H1 (cell line): ENCODE measurements at regions not wholly inside any gene's neighbourhood (a gene's known extent, or its start where the extent isn't known, plus 50 kb on each side); places are given as distances from the start of the nearest gene placed in this dataset.

Experiments
- CTCF ChIA-PET: fragments of 300-600 bp; sonication (Branson Sonifier 250); formaldehyde crosslinking; loops from one replicate; lab custom pipeline; 2021; ENCODE audit not compliant: partially characterized antibody; lab: Charles Lee
- POLR2A ChIA-PET: fragments of 300-600 bp; sonication (Branson Sonifier 250); formaldehyde crosslinking; loops from one replicate; lab custom pipeline; 2021; ENCODE audit warnings: inconsistent platforms; ENCODE audit not compliant: partially characterized antibody; lab: Charles Lee
- DNase-seq, 2 experiments: peaks; one replicate each; pipeline versions ENCODE4 v3.0.0 to v3.0.0-alpha.2; 2010 to 2022; ENCODE audit warnings: low spot score in 2 of 2, low read depth in 1 of 2, mixed read lengths in 1 of 2
- FAIRE-seq: peaks from 2 replicates; lab custom pipeline; 2011; peaks lifted over from hg19 to GRCh38; lab: Jason Lieb, UNC
- H2AFZ ChIP-seq: 2 replicates; pipeline ENCODE4 v1.8.1; 2012; ENCODE audit warnings: low read length, inconsistent platforms
- H2AK5ac ChIP-seq: 2 replicates; pipeline ENCODE4 v1.6.1; 2013; ENCODE audit warnings: low read depth, low read length
- H2BK120ac ChIP-seq: replicated peaks from 2 replicates; pipeline ENCODE3; 2013; ENCODE audit warnings: low read depth, low read length, inconsistent platforms
- H2BK12ac ChIP-seq: 2 replicates; pipeline ENCODE4 v1.6.1; 2013; ENCODE audit warnings: low read depth, low read length
- H2BK15ac ChIP-seq: 2 replicates; pipeline ENCODE4 v1.6.1; 2013; ENCODE audit warnings: low read length
- H2BK20ac ChIP-seq: 2 replicates; pipeline ENCODE4 v1.6.1; 2013; ENCODE audit warnings: low read length
- H2BK5ac ChIP-seq: 2 replicates; pipeline ENCODE4 v1.6.1; 2013; ENCODE audit warnings: low read depth, low read length
- H3K14ac ChIP-seq: 2 replicates; pipeline ENCODE4 v1.6.1; 2013; ENCODE audit warnings: inconsistent platforms; ENCODE audit not compliant: insufficient read length
- H3K18ac ChIP-seq: 2 replicates; pipeline ENCODE4 v1.6.1; 2013; ENCODE audit warnings: low read length; ENCODE audit errors: extremely low read depth
- H3K23ac ChIP-seq: 2 replicates; pipeline ENCODE4 v1.6.1; 2013; ENCODE audit warnings: inconsistent platforms; ENCODE audit not compliant: insufficient read length
- H3K23me2 ChIP-seq: 2 replicates; pipeline ENCODE4 v1.6.1; 2013; ENCODE audit warnings: low read depth, low read length
- H3K27ac ChIP-seq: 2 replicates; pipeline ENCODE4 v1.6.1; 2011; ENCODE audit warnings: low read depth, low read length, inconsistent platforms
- H3K27me3 ChIP-seq, 4 experiments: replicated peaks in 1 of 4; 1 replicate in 1 of 4; 2 replicates in 3 of 4; pipeline versions ENCODE4 v1.6.1 to v1.8.1; 2011 to 2013; ENCODE audit warnings: low read length in 3 of 4, mild to moderate bottlenecking in 3 of 4, inconsistent platforms in 2 of 4, mixed read lengths in 2 of 4, moderate library complexity in 1 of 4; ENCODE audit not compliant: control insufficient read depth in 3 of 4, insufficient read depth in 3 of 4; ENCODE audit errors: extremely low read depth in 1 of 4
- H3K36me3 ChIP-seq, 4 experiments: 2 replicates each; pipeline versions ENCODE4 v1.6.1 to v1.8.1; 2011 to 2013; ENCODE audit warnings: mild to moderate bottlenecking in 4 of 4, low read length in 3 of 4, moderate library complexity in 2 of 4, control low read depth in 1 of 4, inconsistent platforms in 1 of 4; ENCODE audit not compliant: insufficient read depth in 4 of 4, control insufficient read depth in 2 of 4
- H3K4ac ChIP-seq: replicated peaks from 2 replicates; pipeline ENCODE3; 2013; ENCODE audit warnings: low read length, low read depth, mixed read lengths, inconsistent platforms; ENCODE audit not compliant: insufficient read length
- H3K4me1 ChIP-seq, 4 experiments: replicated peaks in 1 of 4; 1 replicate in 1 of 4; 2 replicates in 3 of 4; pipeline versions ENCODE4 v1.6.1 to v1.8.1; 2011 to 2013; ENCODE audit warnings: low read length in 3 of 4, inconsistent platforms in 2 of 4, mixed read lengths in 1 of 4; ENCODE audit not compliant: insufficient read depth in 4 of 4, control insufficient read depth in 3 of 4
- H3K4me2 ChIP-seq, 2 experiments: 2 replicates each; pipeline versions ENCODE4 v1.6.1 to v1.8.1; 2011 to 2013; ENCODE audit warnings: low read depth in 2 of 2, low read length in 2 of 2, control low read depth in 1 of 2, inconsistent platforms in 1 of 2, mild to moderate bottlenecking in 1 of 2; ENCODE audit not compliant: insufficient read depth in 1 of 2
- H3K4me3 ChIP-seq, 4 experiments: fragments of 200-600, 300-600 bp in 1 of 4; sonication (generic), shearing (Covaris generic), sonication (Bioruptor Twin) in 1 of 4; 2 replicates each; pipeline versions ENCODE4 v1.5.1 to v1.8.1; 2011 to 2016; ENCODE audit warnings: low read length in 4 of 4, low read depth in 3 of 4, control low read depth in 2 of 4, inconsistent platforms in 2 of 4, mild to moderate bottlenecking in 2 of 4, mixed read lengths in 1 of 4, moderate library complexity in 1 of 4; ENCODE audit not compliant: insufficient read depth in 2 of 4; ENCODE audit errors: extremely low read depth in 1 of 4
- H3K56ac ChIP-seq: replicated peaks from 2 replicates; pipeline ENCODE3; 2013; ENCODE audit warnings: low read depth, mild to moderate bottlenecking, mixed read lengths, low read length, inconsistent platforms; ENCODE audit not compliant: insufficient read length
- H3K79me1 ChIP-seq: 2 replicates; pipeline ENCODE4 v1.6.1; 2013; ENCODE audit warnings: low read depth, low read length, control low read depth
- H3K79me2 ChIP-seq, 2 experiments: 2 replicates each; pipeline versions ENCODE4 v1.6.1 to v1.8.1; 2012 to 2013; ENCODE audit warnings: low read length in 2 of 2, mild to moderate bottlenecking in 2 of 2, inconsistent platforms in 1 of 2; ENCODE audit not compliant: insufficient read depth in 2 of 2, control insufficient read depth in 1 of 2
- H3K9ac ChIP-seq, 4 experiments: replicated peaks in 1 of 4; 1 replicate in 1 of 4; 2 replicates in 3 of 4; pipeline versions ENCODE4 v1.6.1 to v1.8.1; 2011 to 2013; ENCODE audit warnings: low read depth in 3 of 4, low read length in 3 of 4, control low read depth in 2 of 4, mild to moderate bottlenecking in 2 of 4, moderate library complexity in 2 of 4, inconsistent platforms in 1 of 4; ENCODE audit errors: extremely low read depth in 1 of 4
- H3K9me3 ChIP-seq, 2 experiments: 2 replicates each; pipeline versions ENCODE4 v1.6.1 to v1.8.1; 2012 to 2013; ENCODE audit warnings: mild to moderate bottlenecking in 2 of 2, moderate library complexity in 2 of 2, control low read depth in 1 of 2, inconsistent platforms in 1 of 2, low read depth in 1 of 2, low read length in 1 of 2, mixed read lengths in 1 of 2; ENCODE audit not compliant: insufficient read depth in 2 of 2
- H4K20me1 ChIP-seq, 2 experiments: replicated peaks in 1 of 2; 2 replicates each; pipeline versions ENCODE3 to v1.8.1; 2011 to 2013; ENCODE audit warnings: inconsistent platforms in 2 of 2, low read length in 2 of 2, mild to moderate bottlenecking in 1 of 2; ENCODE audit not compliant: insufficient read depth in 2 of 2, control insufficient read depth in 1 of 2
- H4K5ac ChIP-seq: 2 replicates; pipeline ENCODE4 v1.6.1; 2013; ENCODE audit warnings: low read length, low read depth, mixed read lengths, inconsistent platforms; ENCODE audit not compliant: insufficient read length
- H4K8ac ChIP-seq: 2 replicates; pipeline ENCODE4 v1.8.0; 2013; ENCODE audit warnings: mild to moderate bottlenecking, moderate library complexity, low read length, inconsistent platforms; ENCODE audit not compliant: insufficient read depth; ENCODE audit errors: extremely low read depth
- H4K91ac ChIP-seq: replicated peaks from 2 replicates; pipeline ENCODE3; 2013; ENCODE audit warnings: low read length, mixed read lengths, inconsistent platforms; ENCODE audit not compliant: insufficient read length
- SP4 ChIP-seq: IDR thresholded peaks from 2 replicates; pipeline ENCODE4 v1.6.1; 2012; ENCODE audit warnings: low read length, inconsistent platforms
- WGBS, 2 experiments: shearing (Covaris generic) in 1 of 2; methylation state at CpG; one replicate each; pipeline versions ENCODE4 v1.1.6 to v1.1.7; 2013 to 2015; ENCODE audit warnings: low lambda C conversion rate in 2 of 2, mixed read lengths in 2 of 2, inconsistent platforms in 1 of 2, low coverage in 1 of 2, missing lambda C conversion rate in 1 of 2; ENCODE audit not compliant: insufficient replicate concordance in 2 of 2, insufficient coverage in 1 of 2, insufficient read length in 1 of 2; ENCODE audit errors: extremely low coverage in 1 of 2, missing lambda C conversion rate in 1 of 2; 5-methylcytosine and 5-hydroxymethylcytosine counted together

DNA sequence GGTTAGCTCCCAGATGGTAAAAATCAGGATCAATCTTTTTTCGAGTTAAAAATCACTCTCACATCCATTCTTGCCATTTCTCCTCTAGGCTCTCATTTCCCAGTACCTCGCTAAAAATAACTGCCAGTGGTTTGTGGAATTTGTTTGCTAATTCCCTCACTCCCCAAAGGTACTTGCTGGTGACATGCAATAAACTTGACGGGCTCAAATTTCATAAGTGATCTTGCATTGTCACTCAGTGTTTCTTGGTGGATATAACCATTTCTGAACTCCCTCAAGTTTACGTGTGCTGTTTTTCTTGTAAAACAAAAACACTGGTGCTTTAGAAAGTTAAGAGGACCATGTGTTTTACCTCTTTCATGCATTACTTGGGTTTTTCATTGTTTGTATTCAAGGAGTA, 399.2 kb upstream of the MKI67 start:
- CTCF ChIA-PET: interaction anchor here (6.6 kb wide), 1 partner anchor 14 kb away, joined by 52 read pairs; no protein-coding TSS in a partner anchor
- H3K23ac ChIP-seq: no peak overlapping the region
- no peaks in the 10 kb centered on the region for H3K79me2 ChIP-seq
- no peaks in the 10 kb centered on the region for H3K79me1 ChIP-seq
- no peaks in the 10 kb centered on the region for H4K20me1 ChIP-seq
- FAIRE-seq (no peak), DNase-seq (no peak)
- no peak overlapping the region for H4K91ac ChIP-seq
- no peak overlapping the region for H2BK12ac ChIP-seq
- H3K4me2 ChIP-seq: no peak overlapping the region
- H3K9ac ChIP-seq: no peak overlapping the region
- WGBS, 2 experiments: 88% methylated on average over 4 of the region's 4 CpGs; no CpG with 5 or more reads in 1 of the 2 experiments
- H3K56ac ChIP-seq: no peak overlapping the region
- no peak overlapping the region for H2BK120ac ChIP-seq
- no peaks in the 10 kb centered on the region; a peak in 1 of 7 replicates for H3K27me3 ChIP-seq
- H3K27ac ChIP-seq: no peak overlapping the region
- no peak overlapping the region for H2AFZ ChIP-seq
- POLR2A ChIA-PET: no interaction called here
- no peak overlapping the region for H2BK5ac ChIP-seq
- H2AK5ac ChIP-seq: no peak overlapping the region
- H3K4me3 ChIP-seq: no peak overlapping the region
- H3K4me1 ChIP-seq: peaks cover 0 to 16% (median 5%) of the 10 kb centered on the region in 4 experiments; a peak in 5 of 7 replicates
- H3K18ac ChIP-seq: no peak overlapping the region
- H2BK20ac ChIP-seq: no peak overlapping the region
- H3K4ac ChIP-seq: no peak overlapping the region
- no peak overlapping the region for H4K8ac ChIP-seq
- H3K23me2 ChIP-seq: no peaks in the 10 kb centered on the region
- H3K36me3 ChIP-seq: no peaks in the 10 kb centered on the region
- no peak for TF ChIP-seq SP4
- TF ChIP-seq, all 59 proteins: peak for 0
- no peak overlapping the region for H2BK15ac ChIP-seq
- H4K5ac ChIP-seq: no peak overlapping the region
- no peaks in the 10 kb centered on the region; a peak in 2 of 4 replicates for H3K9me3 ChIP-seq
- no peak overlapping the region for H3K14ac ChIP-seq
